NCI-H345 treated with DMSO at 0.1 percent for 48 hours (cell line): ENCODE measurements at regions not wholly inside any gene's neighbourhood (a gene's known extent, or its start where the extent isn't known, plus 50 kb on each side); places are given as distances from the start of the nearest gene placed in this dataset.

Experiments used
- DNase-seq: peaks from one replicate; lab custom pipeline; 2025; ENCODE audit not compliant: unreplicated experiment; lab: John Stamatoyannopoulos, UW

- no peak for DNase-seq
Measured at GRCh38 chr1:175865041-175865766, 121.8 kb upstream of the TNR start.

- no peak for DNase-seq
Measured at GRCh38 chr1:175864625-175865024, 121.2 kb upstream of the TNR start.

- DNase-seq, result no peak
Measured at GRCh38 chr1:175864183-175864582, 120.8 kb upstream of the TNR start.

GRCh38 chr1:175863299-175864050 lies 120.1 kb upstream of the TNR start:
- no peak for DNase-seq

GRCh38 chr1:175862408-175862807 lies 119.0 kb upstream of the TNR start:
- no peak for DNase-seq

- DNase-seq, result no peak
Measured at GRCh38 chr1:175861626-175862367, 118.4 kb upstream of the TNR start.

- DNase-seq, result no peak
Measured at GRCh38 chr1:175857756-175858155, 114.4 kb upstream of the TNR start.

- DNase-seq, result no peak
Measured at GRCh38 chr1:175853681-175854080, 110.3 kb upstream of the TNR start.

- DNase-seq, result no peak
Measured at GRCh38 chr1:175851749-175852148, 108.4 kb upstream of the TNR start.

- no peak for DNase-seq
Measured at GRCh38 chr1:175848329-175848728, 104.9 kb upstream of the TNR start.

- DNase-seq, result no peak
Measured at GRCh38 chr1:175845985-175846384, 102.6 kb upstream of the TNR start.

GRCh38 chr1:175845338-175845737 lies 101.9 kb upstream of the TNR start:
- DNase-seq, result no peak

- DNase-seq, result no peak
Measured at GRCh38 chr1:175844877-175845276, 101.5 kb upstream of the TNR start.

GRCh38 chr1:175842550-175842949 lies 99.2 kb upstream of the TNR start:
- no peak for DNase-seq

- DNase-seq, result no peak
Measured at GRCh38 chr1:175841738-175842187, 98.4 kb upstream of the TNR start.

- DNase-seq, result no peak
Measured at GRCh38 chr1:175840787-175841186, 97.4 kb upstream of the TNR start.

- no peak for DNase-seq
Measured at GRCh38 chr1:175839779-175840669, 96.6 kb upstream of the TNR start.

GRCh38 chr1:175834597-175834996 lies 91.2 kb upstream of the TNR start:
- no peak for DNase-seq

GRCh38 chr1:175833951-175834350 lies 90.6 kb upstream of the TNR start:
- no peak for DNase-seq

GRCh38 chr1:175833502-175833901 lies 90.1 kb upstream of the TNR start:
- no peak for DNase-seq

GRCh38 chr1:175830500-175830899 lies 87.1 kb upstream of the TNR start:
- DNase-seq, result no peak
